NT2/D1 (cell line): ENCODE measurements at regions not wholly inside any gene's neighbourhood (a gene's known extent, or its start where the extent isn't known, plus 50 kb on each side); places are given as distances from the start of the nearest gene placed in this dataset.

Source experiments
- SUZ12 ChIP-seq: IDR thresholded peaks from 2 replicates; pipeline ENCODE4 v1.6.1; 2011; ENCODE audit not compliant: insufficient read length, insufficient read depth; ENCODE audit errors: extremely low read depth
- YY1 ChIP-seq: IDR thresholded peaks from 2 replicates; pipeline ENCODE4 v1.6.1; 2011; ENCODE audit not compliant: insufficient read length, insufficient read depth

DNA sequence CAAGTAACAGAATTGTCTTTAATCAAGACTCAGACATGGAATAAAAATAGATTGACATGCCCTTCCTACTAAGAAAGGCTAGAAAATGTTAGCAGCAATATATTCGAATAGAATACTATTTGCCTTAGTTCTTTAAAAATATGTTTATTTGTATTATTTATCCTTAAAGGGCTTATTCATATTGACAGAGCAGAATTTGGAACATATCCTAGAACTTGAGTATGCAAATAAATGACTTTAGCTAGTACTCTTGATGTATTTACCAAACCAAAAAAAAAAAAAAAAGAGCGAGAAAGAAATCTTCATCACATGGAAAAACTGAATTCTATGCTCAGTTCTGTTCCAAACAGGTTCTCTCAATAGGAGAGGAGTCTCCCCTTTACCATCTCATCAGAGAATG lies 68.9 kb upstream of the PPARGC1A start:
- TF ChIP-seq SUZ12: no peak
- TF ChIP-seq YY1: no peak
